PC-9 (cell line): ENCODE measurements at regions not wholly inside any gene's neighbourhood (a gene's known extent, or its start where the extent isn't known, plus 50 kb on each side); places are given as distances from the start of the nearest gene placed in this dataset.

Source experiments
- BruUV-seq: library from RNA; stranded (reverse); fragments of 400-500 nt; replicated peaks from 2 replicates; lab custom pipeline; 2021; lab: Mats Ljungman, UMichigan
- CTCF ChIA-PET: fragments of 300-600 bp; sonication (Branson Sonifier 250); formaldehyde crosslinking; loops from one replicate; lab custom pipeline; 2022; ENCODE audit warnings: antibody characterized with exemption; lab: Charles Lee
- POLR2A ChIA-PET: fragments of 300-600 bp; sonication (Branson Sonifier 250); formaldehyde crosslinking; loops from one replicate; lab custom pipeline; 2022; ENCODE audit warnings: antibody characterized with exemption; ENCODE audit not compliant: unreplicated experiment; lab: Charles Lee
- DNase-seq, 2 experiments: peaks; one replicate each; pipeline versions ENCODE4 v3.0.0 to v3.0.0-alpha.2; 2015 to 2022; ENCODE audit warnings: mixed read lengths in 1 of 2
- H2AFZ ChIP-seq: fragments of 200-600 bp; sonication (generic); 2 replicates; pipeline ENCODE4 v1.8.1; 2017; ENCODE audit warnings: antibody characterized with exemption
- H3F3A ChIP-seq: fragments of 200-600 bp; sonication (generic); 2 replicates; pipeline ENCODE4 v1.8.1; 2017; ENCODE audit warnings: antibody characterized with exemption, mild to moderate bottlenecking, low read depth; ENCODE audit not compliant: insufficient read depth
- H3K27ac ChIP-seq: fragments of 200-600 bp; sonication (generic); 2 replicates; pipeline ENCODE4 v1.6.1; 2016; ENCODE audit warnings: mixed run types
- H3K27me3 ChIP-seq: fragments of 200-600 bp; sonication (generic); 2 replicates; pipeline ENCODE4 v1.6.1; 2016; ENCODE audit warnings: low read depth, mixed run types; ENCODE audit not compliant: insufficient read depth
- H3K36me3 ChIP-seq: fragments of 200-600 bp; sonication (generic); 2 replicates; pipeline ENCODE4 v1.6.1; 2016; ENCODE audit warnings: low read depth, mixed run types
- H3K4me1 ChIP-seq: fragments of 200-600 bp; sonication (generic); replicated peaks from 2 replicates; pipeline ENCODE4 v1.6.1; 2016; ENCODE audit warnings: mixed run types; ENCODE audit not compliant: insufficient read depth
- H3K4me2 ChIP-seq: fragments of 200-600 bp; sonication (generic); 2 replicates; pipeline ENCODE4 v1.6.1; 2017; ENCODE audit warnings: mixed run types
- H3K4me3 ChIP-seq: fragments of 200-600 bp; sonication (generic); 2 replicates; pipeline ENCODE4 v1.6.1; 2016; ENCODE audit warnings: mixed run types
- H3K79me2 ChIP-seq: fragments of 200-600 bp; sonication (generic); 2 replicates; pipeline ENCODE4 v1.6.1; 2017; ENCODE audit warnings: low read depth, mixed run types
- H3K9me2 ChIP-seq: fragments of 200-600 bp; sonication (generic); 2 replicates; pipeline ENCODE4 v1.8.1; 2017; ENCODE audit warnings: mild to moderate bottlenecking; ENCODE audit not compliant: insufficient read depth
- H3K9me3 ChIP-seq: fragments of 200-600 bp; sonication (generic); 2 replicates; pipeline ENCODE4 v1.8.1; 2016; ENCODE audit warnings: low read depth; ENCODE audit not compliant: insufficient read depth
- H4K20me1 ChIP-seq: fragments of 200-600 bp; sonication (generic); 2 replicates; pipeline ENCODE4 v1.8.1; 2017; ENCODE audit not compliant: insufficient read depth
- EZH2 ChIP-seq: fragments of 200-600 bp; sonication (generic); IDR thresholded peaks from 2 replicates; pipeline ENCODE4 v1.8.0; 2017; ENCODE audit warnings: antibody characterized with exemption, low read depth
- intact Hi-C: fragments of 100-400 bp; cut with micrococcal nuclease; formaldehyde crosslinking; loops from one replicate; pipeline ENCODE4 v1.10.0; 2022; ENCODE audit not compliant: unreplicated experiment
- TF ChIP-seq, protein P1 (sequence below): fragments of 200-600 bp; sonication (generic); conservative IDR thresholded peaks from 2 replicates; pipeline ENCODE4 v1.6.1; 2017; ENCODE audit warnings: mixed run types, antibody characterized with exemption, mild to moderate bottlenecking, moderate library complexity

DNA sequence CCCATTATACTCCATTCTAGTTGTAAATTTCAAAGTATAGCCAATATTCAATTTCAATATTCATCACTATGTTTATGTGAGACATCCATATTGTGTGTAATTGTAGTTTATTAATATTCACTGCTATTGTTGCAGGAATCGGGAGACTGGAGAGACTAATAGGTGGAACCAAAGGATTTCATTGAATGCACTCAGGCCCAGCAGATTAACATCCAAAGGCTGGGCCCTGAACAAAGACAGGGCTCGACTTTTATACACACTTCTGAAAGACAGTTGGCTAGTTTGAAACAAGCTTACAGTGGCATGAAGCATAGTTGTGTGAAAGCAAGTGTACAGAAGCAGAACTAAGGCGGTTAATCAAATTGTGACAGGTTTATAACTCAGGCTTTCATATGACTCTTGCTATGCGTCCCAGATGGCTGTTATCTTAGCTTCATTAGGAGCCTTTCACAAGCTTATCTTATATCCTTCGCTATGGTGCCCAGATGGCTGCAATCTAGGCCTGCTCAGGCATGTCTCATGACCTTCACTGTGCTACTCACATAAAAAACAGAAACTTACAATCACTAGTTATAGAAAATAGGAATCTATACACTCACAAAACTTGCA lies 1038.8 kb upstream of the EPHA6 start:
- TF ChIP-seq, protein P1, sequence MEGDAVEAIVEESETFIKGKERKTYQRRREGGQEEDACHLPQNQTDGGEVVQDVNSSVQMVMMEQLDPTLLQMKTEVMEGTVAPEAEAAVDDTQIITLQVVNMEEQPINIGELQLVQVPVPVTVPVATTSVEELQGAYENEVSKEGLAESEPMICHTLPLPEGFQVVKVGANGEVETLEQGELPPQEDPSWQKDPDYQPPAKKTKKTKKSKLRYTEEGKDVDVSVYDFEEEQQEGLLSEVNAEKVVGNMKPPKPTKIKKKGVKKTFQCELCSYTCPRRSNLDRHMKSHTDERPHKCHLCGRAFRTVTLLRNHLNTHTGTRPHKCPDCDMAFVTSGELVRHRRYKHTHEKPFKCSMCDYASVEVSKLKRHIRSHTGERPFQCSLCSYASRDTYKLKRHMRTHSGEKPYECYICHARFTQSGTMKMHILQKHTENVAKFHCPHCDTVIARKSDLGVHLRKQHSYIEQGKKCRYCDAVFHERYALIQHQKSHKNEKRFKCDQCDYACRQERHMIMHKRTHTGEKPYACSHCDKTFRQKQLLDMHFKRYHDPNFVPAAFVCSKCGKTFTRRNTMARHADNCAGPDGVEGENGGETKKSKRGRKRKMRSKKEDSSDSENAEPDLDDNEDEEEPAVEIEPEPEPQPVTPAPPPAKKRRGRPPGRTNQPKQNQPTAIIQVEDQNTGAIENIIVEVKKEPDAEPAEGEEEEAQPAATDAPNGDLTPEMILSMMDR = no peak
- TF ChIP-seq EZH2 = no peak
- Histone ChIP-seq H3F3A (no peaks in the 10 kb centered on the region), H3K36me3 (no peaks in the 10 kb centered on the region), H3K4me3 (no peak overlapping the region), H4K20me1 (no peaks in the 10 kb centered on the region), H2AFZ (no peak overlapping the region), H3K9me2 (no peaks in the 10 kb centered on the region), H3K4me2 (no peak overlapping the region), H3K4me1 (no peaks in the 10 kb centered on the region), H3K27me3 (no peaks in the 10 kb centered on the region), H3K9me3 (0 out of 2 replicates have a peak, but pooled peaks cover 6% of the 10 kb centered on the region), H3K27ac (no peak overlapping the region), H3K79me2 (no peaks in the 10 kb centered on the region)
- no TSS peak for BruUV-seq
- no peak for DNase-seq
- ChIA-PET CTCF (no interaction called here), POLR2A (no interaction called here)
- intact Hi-C loops = no loop called here

DNA sequence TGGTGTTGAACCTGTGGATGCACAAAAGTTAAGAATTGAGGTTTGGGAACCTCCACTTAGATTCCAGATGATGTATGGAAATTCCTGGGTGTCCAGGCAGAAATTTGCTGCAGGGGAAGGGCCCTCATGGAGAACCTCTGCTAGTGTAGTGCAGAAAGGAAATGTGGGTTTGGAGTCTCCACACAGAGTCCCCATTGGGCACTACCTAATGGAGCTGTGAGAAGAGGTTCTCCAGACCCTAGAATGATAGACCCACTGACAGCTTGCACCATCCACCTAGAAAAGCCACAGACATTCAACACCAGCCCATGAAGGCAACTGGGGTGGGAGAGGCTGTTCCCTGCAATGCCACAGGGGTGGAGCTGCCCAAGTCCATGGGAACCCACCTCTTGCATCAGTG lies 1032.8 kb upstream of the EPHA6 start:
- CTCF ChIA-PET = no interaction called here

DNA sequence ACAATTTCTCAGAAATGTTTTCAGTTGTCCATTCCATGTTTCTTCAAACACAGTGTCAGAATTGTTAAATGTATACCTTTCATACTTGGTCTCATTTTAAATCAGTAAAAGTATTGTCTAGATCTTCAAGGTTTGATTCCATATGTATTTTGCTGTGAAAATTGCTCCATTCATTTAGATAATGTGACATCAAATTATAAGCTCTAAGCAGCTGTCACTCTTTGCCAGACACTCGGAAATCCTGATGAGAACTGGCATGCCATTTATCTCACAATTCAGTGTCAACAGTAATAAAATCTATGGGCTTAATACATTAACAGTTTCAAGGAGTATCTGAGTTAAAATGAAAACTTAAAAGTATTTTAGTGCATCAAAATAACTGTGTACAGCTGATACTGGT lies 1025.3 kb upstream of the EPHA6 start:
- H3K9me2 ChIP-seq = no peaks in the 10 kb centered on the region
- TF ChIP-seq, protein P1 = no peak
- TF ChIP-seq EZH2 = no peak
- H4K20me1 ChIP-seq = no peaks in the 10 kb centered on the region
- no peak overlapping the region for H3K27ac ChIP-seq
- intact Hi-C loops = no loop called here
- POLR2A ChIA-PET = no interaction called here
- H3K4me3 ChIP-seq = no peak overlapping the region
- CTCF ChIA-PET = no interaction called here
- H3K36me3 ChIP-seq = no peaks in the 10 kb centered on the region
- H3K4me1 ChIP-seq = no peaks in the 10 kb centered on the region
- H3K27me3 ChIP-seq = no peaks in the 10 kb centered on the region
- no peaks in the 10 kb centered on the region for H3K79me2 ChIP-seq
- DNase-seq = no peak
- H3K9me3 ChIP-seq = no peaks in the 10 kb centered on the region
- H3F3A ChIP-seq = no peaks in the 10 kb centered on the region; the same call in 1 of the 2 replicates
- H3K4me2 ChIP-seq = no peak overlapping the region
- H2AFZ ChIP-seq = no peak overlapping the region
- BruUV-seq = no TSS peak

More for the DNA sequence above, 1032.8 kb upstream of the EPHA6 start:
- no peak for TF ChIP-seq EZH2
- TF ChIP-seq, protein P1 = no peak
- H3K9me3 ChIP-seq = 0 out of 2 replicates have a peak, but pooled peaks cover under 1% of the 10 kb centered on the region
- H3K27ac ChIP-seq = no peak overlapping the region
- H3K9me2 ChIP-seq = no peaks in the 10 kb centered on the region
- no peaks in the 10 kb centered on the region for H4K20me1 ChIP-seq
- no peaks in the 10 kb centered on the region for H3K79me2 ChIP-seq
- H3K36me3 ChIP-seq = no peaks in the 10 kb centered on the region
- intact Hi-C loops = no loop called here
- no peak for DNase-seq
- H3K4me3 ChIP-seq = no peak overlapping the region
- POLR2A ChIA-PET = no interaction called here
- BruUV-seq = no TSS peak
- no peaks in the 10 kb centered on the region for H3K27me3 ChIP-seq
- no peaks in the 10 kb centered on the region; the same call in 1 of the 2 replicates for H3F3A ChIP-seq
- no peaks in the 10 kb centered on the region for H3K4me1 ChIP-seq
- no peak overlapping the region for H3K4me2 ChIP-seq
- H2AFZ ChIP-seq = no peak overlapping the region
